Cardiac fibroblast (primary cell): ENCODE measurements at regions not wholly inside any gene's neighbourhood (a gene's known extent, or its start where the extent isn't known, plus 50 kb on each side); places are given as distances from the start of the nearest gene placed in this dataset.
"Not testable (repeated sequence)": the region's sequence is repeated elsewhere in the genome, so short reads cannot be mapped to it uniquely, and the experiment has no call there.

ENCODE experiments used
- DNase-seq, 2 donors: peaks; one replicate each; pipeline versions ENCODE4 v3.0.0 to v3.0.0-alpha.2; 2010; ENCODE audit warnings: low read depth in 2 of 2
- H3K4me3 ChIP-seq, 2 donors: replicated peaks in 1 of 2; 1 replicate in 1 of 2; 2 replicates in 1 of 2; pipeline ENCODE4 v1.5.1; 2011; ENCODE audit warnings: low read depth in 2 of 2, low read length in 2 of 2, mild to moderate bottlenecking in 2 of 2, moderate library complexity in 1 of 2
- TF ChIP-seq, protein P1 (sequence below): IDR thresholded peaks from one replicate; pipeline ENCODE4 v1.5.1; 2011; ENCODE audit warnings: low read depth, mild to moderate bottlenecking, low read length, inconsistent platforms

DNA sequence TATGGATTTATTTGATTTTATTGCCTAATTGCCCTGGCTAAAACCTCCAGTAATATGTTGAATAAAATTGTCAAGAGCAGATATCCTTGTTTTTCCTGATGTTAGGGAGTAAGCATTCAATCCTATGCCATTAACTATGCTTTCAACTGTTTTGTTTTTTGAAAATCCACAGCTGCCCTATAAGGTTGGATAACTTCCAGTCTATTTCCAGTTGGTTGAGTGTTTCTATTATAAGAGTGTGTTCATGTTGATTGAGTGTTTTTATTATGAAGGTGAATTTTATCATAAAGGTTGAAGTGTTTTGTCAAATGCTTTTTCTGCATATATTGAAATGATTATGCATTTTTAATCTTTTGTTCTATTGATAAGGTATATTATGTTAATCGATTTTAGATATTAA, 149.9 kb upstream of the SCN7A start:
- H3K4me3 ChIP-seq, result no peak overlapping the region
- DNase-seq, result no peak
- TF ChIP-seq, protein P1, sequence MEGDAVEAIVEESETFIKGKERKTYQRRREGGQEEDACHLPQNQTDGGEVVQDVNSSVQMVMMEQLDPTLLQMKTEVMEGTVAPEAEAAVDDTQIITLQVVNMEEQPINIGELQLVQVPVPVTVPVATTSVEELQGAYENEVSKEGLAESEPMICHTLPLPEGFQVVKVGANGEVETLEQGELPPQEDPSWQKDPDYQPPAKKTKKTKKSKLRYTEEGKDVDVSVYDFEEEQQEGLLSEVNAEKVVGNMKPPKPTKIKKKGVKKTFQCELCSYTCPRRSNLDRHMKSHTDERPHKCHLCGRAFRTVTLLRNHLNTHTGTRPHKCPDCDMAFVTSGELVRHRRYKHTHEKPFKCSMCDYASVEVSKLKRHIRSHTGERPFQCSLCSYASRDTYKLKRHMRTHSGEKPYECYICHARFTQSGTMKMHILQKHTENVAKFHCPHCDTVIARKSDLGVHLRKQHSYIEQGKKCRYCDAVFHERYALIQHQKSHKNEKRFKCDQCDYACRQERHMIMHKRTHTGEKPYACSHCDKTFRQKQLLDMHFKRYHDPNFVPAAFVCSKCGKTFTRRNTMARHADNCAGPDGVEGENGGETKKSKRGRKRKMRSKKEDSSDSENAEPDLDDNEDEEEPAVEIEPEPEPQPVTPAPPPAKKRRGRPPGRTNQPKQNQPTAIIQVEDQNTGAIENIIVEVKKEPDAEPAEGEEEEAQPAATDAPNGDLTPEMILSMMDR, result no peak

DNA sequence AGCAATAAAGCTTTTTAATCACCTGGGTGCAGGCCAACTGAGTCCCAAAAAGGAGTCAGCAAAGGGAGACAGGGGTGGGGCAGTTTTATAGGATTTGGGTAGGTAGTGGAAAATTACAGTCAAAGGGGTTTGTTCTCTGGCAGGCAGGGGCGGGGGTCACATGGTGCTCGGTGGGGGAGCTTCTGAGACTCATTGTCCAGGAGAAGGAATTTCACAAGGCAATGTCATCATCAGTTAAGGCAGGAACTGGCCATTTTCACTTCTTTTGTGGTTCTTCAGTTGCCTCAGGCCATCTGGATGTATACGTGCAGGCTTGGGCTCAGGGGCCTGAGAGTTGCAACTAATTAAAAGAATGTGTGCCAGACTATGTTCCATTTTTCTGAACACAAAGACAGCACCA, 147.5 kb upstream of the SCN7A start:
- not testable (repeated sequence) for H3K4me3 ChIP-seq, DNase-seq

DNA sequence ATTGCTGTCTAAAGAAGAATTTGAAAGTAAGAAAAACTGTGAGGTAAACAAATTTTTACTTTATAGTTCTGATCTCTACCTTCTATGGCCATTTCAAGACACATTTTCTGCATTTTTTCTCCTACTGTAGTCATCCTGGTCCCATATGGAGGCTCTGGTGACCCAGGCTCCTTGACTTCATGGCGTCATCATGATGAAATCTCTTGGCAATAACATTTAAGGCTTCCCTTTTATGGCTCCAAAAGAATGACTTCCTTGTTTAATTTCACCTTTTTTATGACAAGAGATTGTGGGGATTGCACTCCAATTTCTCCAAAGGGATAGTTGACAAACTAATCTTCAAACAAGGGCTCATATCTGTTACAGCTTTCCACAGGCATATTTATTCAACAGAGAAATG, 143.0 kb upstream of the SCN7A start:
- H3K4me3 ChIP-seq, result no peak overlapping the region
- peak in 1 of 2 donors; percentile 26 for DNase-seq
- TF ChIP-seq, protein P1, result no peak

DNA sequence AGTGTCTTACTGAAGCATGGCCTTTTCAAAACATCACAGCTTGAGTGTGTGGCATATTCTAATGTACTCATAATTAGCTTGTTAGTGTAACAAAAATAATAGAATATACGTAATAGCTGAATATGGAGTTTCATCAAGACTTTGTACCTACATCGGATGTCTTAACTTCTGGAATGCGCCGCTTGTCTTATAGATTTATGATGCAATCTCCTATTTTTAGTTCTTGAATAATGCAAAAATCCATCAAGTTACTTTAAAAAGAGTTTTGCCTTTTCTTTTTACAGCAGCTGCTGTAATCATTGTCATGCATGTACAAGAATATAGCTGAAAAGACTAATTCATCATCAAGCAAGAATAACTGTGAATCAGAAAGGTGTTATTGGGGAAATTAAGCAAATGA, 140.7 kb upstream of the SCN7A start:
- H3K4me3 ChIP-seq, result no peak overlapping the region
- TF ChIP-seq, protein P1, result no peak
- no peak for DNase-seq

DNA sequence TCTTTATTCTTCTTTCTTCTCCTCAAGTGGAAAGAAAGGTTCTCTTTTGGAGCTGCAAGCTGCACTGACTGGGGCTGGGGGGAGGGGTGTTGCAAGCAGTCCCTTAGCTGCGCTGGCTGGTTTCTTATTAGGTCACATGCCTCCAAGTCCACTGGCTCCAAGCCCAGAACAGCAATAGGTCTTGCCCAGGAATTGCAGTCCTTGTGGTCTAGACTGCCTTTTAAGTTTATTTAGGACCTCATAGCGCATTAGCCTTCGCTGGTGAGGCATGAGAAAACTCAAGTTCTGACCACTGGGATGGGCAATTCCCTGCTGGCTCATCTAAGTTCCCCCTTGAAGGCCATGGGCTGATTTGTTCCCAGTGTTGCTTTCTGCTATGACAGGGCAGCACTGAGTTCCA, 138.6 kb upstream of the SCN7A start:
- no peak overlapping the region for H3K4me3 ChIP-seq
- peak; percentile 89 to 97 for DNase-seq

DNA sequence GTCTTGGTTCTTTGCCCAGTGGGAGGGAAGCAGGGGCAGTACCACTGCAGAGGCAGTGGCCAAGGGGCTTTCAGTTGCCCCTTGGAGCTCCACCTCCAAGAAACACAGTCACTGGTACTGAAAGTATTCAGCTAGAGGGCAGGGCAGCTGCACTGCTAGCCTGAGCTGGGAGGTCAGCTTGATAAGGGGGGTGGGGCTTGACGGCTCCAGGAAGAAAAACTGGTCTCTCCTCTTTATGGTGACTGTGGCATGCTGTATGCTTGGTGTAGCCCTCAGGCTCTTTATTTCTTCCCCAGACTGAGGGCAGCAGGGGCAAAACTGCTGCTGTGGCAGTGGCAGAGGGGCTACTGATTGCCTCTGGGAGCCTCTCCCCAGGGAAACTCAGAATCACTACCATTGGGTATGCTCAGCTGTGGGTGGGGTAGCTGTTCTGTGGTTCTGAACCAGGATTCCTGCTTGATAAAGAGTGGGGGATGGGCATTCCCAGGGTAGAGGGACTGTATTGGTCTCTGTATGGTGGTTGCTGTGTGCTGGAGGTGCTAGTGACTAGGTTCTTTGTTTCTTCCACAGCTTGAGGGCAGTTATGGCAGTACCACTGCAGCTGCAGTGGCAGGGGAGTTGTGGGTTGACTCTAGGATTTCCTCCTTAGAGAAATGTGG, 134.6 kb upstream of the SCN7A start:
- DNase-seq, result no peak
- H3K4me3 ChIP-seq, result no peak overlapping the region
- TF ChIP-seq, protein P1, result no peak

More for the DNA sequence above, 138.6 kb upstream of the SCN7A start:
- TF ChIP-seq, protein P1, result no peak

DNA sequence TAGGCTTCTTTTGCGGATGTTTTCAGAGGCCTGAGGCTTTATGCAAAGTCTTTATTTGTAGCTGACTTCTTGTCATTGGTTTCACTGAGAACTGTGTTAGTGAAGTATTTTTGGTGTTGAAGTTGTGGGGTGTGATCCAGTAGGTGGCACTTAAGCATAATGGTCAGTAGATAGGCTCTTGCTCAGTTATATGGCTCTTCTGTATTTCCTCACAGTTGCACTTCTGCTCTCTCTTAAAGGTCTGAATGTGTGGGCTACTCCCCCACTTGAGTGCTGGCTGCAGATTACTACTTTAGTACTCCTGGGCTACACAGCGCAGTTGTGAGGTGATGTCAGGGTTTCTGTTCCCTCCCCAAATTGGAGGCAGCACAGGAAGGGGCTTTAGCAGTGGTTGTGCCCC, 133.8 kb upstream of the SCN7A start:
- DNase-seq, result peak; percentile 5 to 26
- H3K4me3 ChIP-seq, result no peak overlapping the region
- TF ChIP-seq, protein P1, result no peak
